ENCODE measurements at regions not wholly inside any gene's neighbourhood (a gene's known extent, or its start where the extent isn't known, plus 50 kb on each side); places are given as distances from the start of the nearest gene placed in this dataset.

DNA sequence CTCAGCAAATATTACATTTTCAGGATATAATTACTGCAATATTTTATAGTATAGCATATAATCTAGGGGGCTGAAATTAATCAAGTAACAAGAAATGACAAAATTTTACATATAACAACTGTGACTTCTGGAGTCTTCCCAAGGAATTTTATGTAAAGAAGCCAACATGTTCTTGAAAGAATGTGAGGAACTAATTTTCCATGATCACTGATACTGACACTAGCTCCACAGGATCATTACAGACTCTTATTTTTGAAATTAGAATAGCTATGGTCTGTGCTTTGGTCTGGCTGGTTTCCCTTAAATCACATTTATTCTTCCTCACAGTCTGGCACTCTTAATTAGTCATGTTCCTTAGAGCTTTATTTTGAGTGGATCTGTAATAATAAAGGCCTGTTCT is 267.7 kb upstream of the SEMA3A start:
- no peak overlapping the region for H3K27ac ChIP-seq
- TF ChIP-seq POLR2A (IDR thresholded peaks at IDR 0.05) (no peak), EP300 (IDR thresholded peaks at IDR 0.05) (no peak), CTCF (IDR thresholded peaks at IDR 0.05) (no peak)
- intact Hi-C loops (cut with DNase I), result no loop called here
- H3K4me3 ChIP-seq, result no peak overlapping the region
- H3K4me1 ChIP-seq (ENCODE audit: insufficient read depth), result no peaks in the 10 kb centered on the region
- H3K27me3 ChIP-seq, result no peaks in the 10 kb centered on the region
- no peaks in the 10 kb centered on the region for H3K36me3 ChIP-seq
- H3K9me3 ChIP-seq, result no peaks in the 10 kb centered on the region
- DNase-seq, result no peak

DNA sequence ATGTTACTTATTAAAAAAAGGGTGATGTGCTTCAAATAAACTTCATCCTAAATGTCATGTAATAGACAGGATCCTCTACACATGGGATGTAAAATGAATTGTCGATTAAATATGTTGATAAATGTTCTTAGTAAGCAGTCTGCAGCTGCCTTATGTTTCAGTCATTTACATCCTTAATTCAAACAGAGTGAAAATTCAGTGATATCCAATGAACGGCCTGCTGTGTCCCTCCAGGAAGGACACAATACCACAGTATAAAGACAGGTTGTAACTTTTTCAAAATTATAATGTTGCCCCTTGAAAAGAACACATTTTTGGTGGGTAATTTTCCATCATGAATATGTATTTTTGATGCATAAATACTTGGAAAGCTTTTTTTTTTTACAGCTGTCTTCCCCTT is 266.5 kb upstream of the SEMA3A start:
- H3K9me3 ChIP-seq, result no peaks in the 10 kb centered on the region
- H3K4me3 ChIP-seq, result no peak overlapping the region
- TF ChIP-seq EP300 (IDR thresholded peaks at IDR 0.05) (no peak), CTCF (IDR thresholded peaks at IDR 0.05) (no peak)
- no peaks in the 10 kb centered on the region for H3K27me3 ChIP-seq
- H3K36me3 ChIP-seq, result no peaks in the 10 kb centered on the region
- intact Hi-C loops (cut with DNase I), result no loop called here
- no peaks in the 10 kb centered on the region for H3K4me1 ChIP-seq (ENCODE audit: insufficient read depth)
- DNase-seq, result no peak
- WGBS, 3 donors, result 78 to 85% (median 79%) methylated on average over 2 of the region's 2 CpGs
- H3K27ac ChIP-seq, result no peak overlapping the region

DNA sequence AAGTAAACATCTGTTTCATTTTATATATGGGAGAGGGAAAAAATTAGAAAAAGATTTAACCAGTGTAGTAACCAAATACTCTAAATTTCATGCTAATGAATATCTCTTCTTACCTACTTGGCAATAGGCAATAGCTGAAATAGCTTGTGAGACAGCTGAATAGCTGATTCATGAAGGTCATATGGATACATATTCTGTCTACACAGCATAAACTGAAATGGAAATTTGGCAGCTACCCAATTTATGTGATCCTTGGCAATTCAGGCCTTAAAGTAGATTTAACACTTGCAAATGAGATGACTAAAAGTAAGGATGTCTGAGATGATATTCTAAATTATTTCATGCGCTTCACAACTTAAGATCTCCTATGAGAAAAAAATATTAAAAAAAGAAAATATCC is 261.2 kb upstream of the SEMA3A start:
- Histone ChIP-seq H3K36me3 (no peaks in the 10 kb centered on the region), H3K4me1 (ENCODE audit: insufficient read depth) (no peaks in the 10 kb centered on the region), H3K4me3 (no peak overlapping the region), H3K27ac (no peak overlapping the region), H3K27me3 (no peaks in the 10 kb centered on the region), H3K9me3 (no peaks in the 10 kb centered on the region)
- DNase-seq, result no peak
- TF ChIP-seq EP300 (IDR thresholded peaks at IDR 0.05), result no peak
- no peak for TF ChIP-seq CTCF (IDR thresholded peaks at IDR 0.05)
- intact Hi-C loops (cut with DNase I), result no loop called here
- 90 to 100% (median 97%) methylated on average over 1 of the region's 1 CpG for WGBS, 3 donors

GRCh38 chr7:84454174-84454959 is 259.8 kb upstream of the SEMA3A start:
- intact Hi-C loops (cut with DNase I), result no loop called here

More at GRCh38 chr7:84454174-84454959, 259.8 kb upstream of the SEMA3A start:
- no peak for DNase-seq
- no peaks in the 10 kb centered on the region for H3K4me1 ChIP-seq (ENCODE audit: insufficient read depth)
- no peak overlapping the region for H3K4me3 ChIP-seq
- H3K27me3 ChIP-seq, result no peaks in the 10 kb centered on the region
- no peak overlapping the region for H3K27ac ChIP-seq
- no peaks in the 10 kb centered on the region for H3K9me3 ChIP-seq
- no peaks in the 10 kb centered on the region for H3K36me3 ChIP-seq
- no peak for TF ChIP-seq POLR2A (IDR thresholded peaks at IDR 0.05)
- TF ChIP-seq CTCF (IDR thresholded peaks at IDR 0.05), result no peak
- TF ChIP-seq EP300 (IDR thresholded peaks at IDR 0.05), result no peak

Measured in ovary (tissue), 7 donors.